GM10248 (cell line): ENCODE measurements at regions not wholly inside any gene's neighbourhood (a gene's known extent, or its start where the extent isn't known, plus 50 kb on each side); places are given as distances from the start of the nearest gene placed in this dataset.

Experiments
- CTCF ChIA-PET: fragments of 300-600 bp; sonication (Branson Sonifier 250); formaldehyde crosslinking; extraction: SDS; loops from one replicate; lab custom pipeline; 2021; ENCODE audit warnings: antibody characterized with exemption; lab: Yijun Ruan, JAX
- POLR2A ChIA-PET: fragments of 350-650 bp; sonication (Branson Sonifier 250); formaldehyde crosslinking; extraction: SDS; loops from one replicate; lab custom pipeline; 2020; ENCODE audit warnings: antibody characterized with exemption; lab: Yijun Ruan, JAX
- DNase-seq: peaks from one replicate; pipeline ENCODE4 v3.0.0; 2012; ENCODE audit errors: extremely low spot score
- CTCF ChIP-seq: IDR thresholded peaks from 2 replicates; pipeline ENCODE4 v1.5.1; 2012; ENCODE audit warnings: mild to moderate bottlenecking, low read depth; ENCODE audit errors: extremely low read depth, missing control alignments, control extremely low read depth

- CTCF ChIA-PET: no interaction called here
These were observed 78.7 kb downstream of the DLL1 start for GRCh38 chr6:170212051-170212756.

GRCh38 chr6:170211404-170212025 lies 79.4 kb downstream of the DLL1 start:
- CTCF ChIA-PET: no interaction called here
- no peak for TF ChIP-seq CTCF
- DNase-seq: no peak
- POLR2A ChIA-PET: no interaction called here

More at GRCh38 chr6:170212051-170212756, 78.7 kb downstream of the DLL1 start:
- POLR2A ChIA-PET: no interaction called here
- no peak for DNase-seq
- no peak for TF ChIP-seq CTCF

GRCh38 chr6:170210651-170211403 lies 80.1 kb downstream of the DLL1 start:
- DNase-seq: no peak
- TF ChIP-seq CTCF: no peak
- CTCF ChIA-PET: no interaction called here
- POLR2A ChIA-PET: no interaction called here

- DNase-seq: no peak
- CTCF ChIA-PET: no interaction called here
- POLR2A ChIA-PET: no interaction called here
- no peak for TF ChIP-seq CTCF
These were observed 80.9 kb downstream of the DLL1 start for GRCh38 chr6:170210026-170210390.

- POLR2A ChIA-PET: no interaction called here
- no peak for TF ChIP-seq CTCF
- DNase-seq: no peak
- CTCF ChIA-PET: no interaction called here
These were observed 81.4 kb downstream of the DLL1 start for GRCh38 chr6:170209354-170210025.

GRCh38 chr6:170208651-170209353 lies 82.1 kb downstream of the DLL1 start:
- ChIA-PET CTCF (no interaction called here), POLR2A (no interaction called here)
- DNase-seq: no peak
- no peak for TF ChIP-seq CTCF
